ENCODE measurements at regions not wholly inside any gene's neighbourhood (a gene's known extent, or its start where the extent isn't known, plus 50 kb on each side); places are given as distances from the start of the nearest gene placed in this dataset.

DNA sequence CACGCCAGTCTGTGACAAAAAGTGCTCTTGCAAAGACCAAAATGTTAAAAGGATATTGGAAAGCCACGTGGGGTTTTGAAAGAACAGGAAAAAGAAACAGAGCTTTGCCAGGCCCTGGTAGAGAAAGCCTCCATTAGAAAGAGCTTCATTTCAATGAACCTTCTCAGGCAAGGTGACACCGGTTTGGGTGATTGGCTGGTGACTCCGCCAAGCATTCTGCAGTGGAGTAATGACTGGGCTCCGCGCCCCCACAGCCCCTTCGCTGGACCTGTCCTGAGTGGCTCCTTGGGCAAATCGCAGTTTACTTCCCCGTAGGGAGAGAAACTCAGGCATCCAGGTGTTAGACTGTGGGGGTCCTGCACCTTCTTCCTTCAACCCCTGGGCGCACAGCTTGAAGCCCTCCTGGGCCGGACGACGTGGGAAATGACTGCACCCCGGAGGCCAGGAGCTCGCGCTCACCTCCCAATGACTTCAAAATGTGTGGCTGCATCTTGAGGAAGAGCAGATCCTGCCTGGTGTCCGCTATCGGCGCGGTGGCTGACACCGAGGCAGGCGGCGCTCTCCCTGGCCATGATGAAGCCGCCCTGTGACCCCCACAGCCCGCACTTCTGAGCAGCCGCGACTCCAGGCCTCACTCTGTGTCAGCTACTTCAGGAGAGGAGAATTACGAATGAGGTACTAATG, 444.6 kb upstream of the SGCG start:
- H3K79me2 ChIP-seq (ENCODE audit: control insufficient read depth, insufficient read depth, low read length) = no peaks in the 10 kb centered on the region
- H3K4me1 Mint-ChIP-seq = no peaks in the 10 kb centered on the region
- H3K4me3 ChIP-seq (ENCODE audit: control extremely low read depth in 1 of 5, extremely low read depth in 1 of 5, insufficient read depth in 1 of 5, low read depth in 2 of 5, low read length in 4 of 5) = no peak overlapping the region
- H3K4me3 Mint-ChIP-seq = no peak overlapping the region
- CTCF ChIA-PET = no interaction called here
- H3K27me3 Mint-ChIP-seq = no peaks in the 10 kb centered on the region
- TF ChIP-seq, protein P1, sequence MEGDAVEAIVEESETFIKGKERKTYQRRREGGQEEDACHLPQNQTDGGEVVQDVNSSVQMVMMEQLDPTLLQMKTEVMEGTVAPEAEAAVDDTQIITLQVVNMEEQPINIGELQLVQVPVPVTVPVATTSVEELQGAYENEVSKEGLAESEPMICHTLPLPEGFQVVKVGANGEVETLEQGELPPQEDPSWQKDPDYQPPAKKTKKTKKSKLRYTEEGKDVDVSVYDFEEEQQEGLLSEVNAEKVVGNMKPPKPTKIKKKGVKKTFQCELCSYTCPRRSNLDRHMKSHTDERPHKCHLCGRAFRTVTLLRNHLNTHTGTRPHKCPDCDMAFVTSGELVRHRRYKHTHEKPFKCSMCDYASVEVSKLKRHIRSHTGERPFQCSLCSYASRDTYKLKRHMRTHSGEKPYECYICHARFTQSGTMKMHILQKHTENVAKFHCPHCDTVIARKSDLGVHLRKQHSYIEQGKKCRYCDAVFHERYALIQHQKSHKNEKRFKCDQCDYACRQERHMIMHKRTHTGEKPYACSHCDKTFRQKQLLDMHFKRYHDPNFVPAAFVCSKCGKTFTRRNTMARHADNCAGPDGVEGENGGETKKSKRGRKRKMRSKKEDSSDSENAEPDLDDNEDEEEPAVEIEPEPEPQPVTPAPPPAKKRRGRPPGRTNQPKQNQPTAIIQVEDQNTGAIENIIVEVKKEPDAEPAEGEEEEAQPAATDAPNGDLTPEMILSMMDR (IDR thresholded peaks at IDR 0.05) = no peak
- TF ChIP-seq EZH2 (IDR thresholded peaks at IDR 0.05; ENCODE audit: borderline replicate concordance, insufficient read depth, low read depth, low read length, poor library complexity, severe bottlenecking) = no peak
- 59% methylated on average over 21 of the region's 28 CpGs for WGBS (ENCODE audit: insufficient coverage)
- no peak overlapping the region for H3K9ac ChIP-seq (ENCODE audit: low read length)
- no peak overlapping the region for H3K27ac ChIP-seq (ENCODE audit: low read length in 2 of 2)
- DNase-seq (no peak), ATAC-seq (ENCODE audit: low read depth) (no peak)
- H3K9me3 ChIP-seq (ENCODE audit: control extremely low read depth in 1 of 3, control insufficient read depth in 2 of 3, insufficient read depth in 1 of 3, low read length in 2 of 3) = peaks cover 0 to 4% (median 0%) of the 10 kb centered on the region in 3 donors
- H3K27me3 ChIP-seq (replicated peaks in 1 of 4; ENCODE audit: control extremely low read depth in 1 of 4, control insufficient read depth in 3 of 4, insufficient read depth in 4 of 4, low read length in 3 of 4) = no peaks in the 10 kb centered on the region
- peaks cover 2% of the 10 kb centered on the region for H3K9me3 Mint-ChIP-seq (ENCODE audit: insufficient read depth)
- H3K36me3 ChIP-seq (replicated peaks in 1 of 2; ENCODE audit: control extremely low read depth in 1 of 2, control insufficient read depth in 1 of 2, extremely low read depth in 1 of 2, insufficient read depth in 2 of 2, low read length in 1 of 2) = no peaks in the 10 kb centered on the region
- no peak overlapping the region for H2AFZ ChIP-seq (ENCODE audit: insufficient read depth, low read depth, low read length, poor library complexity, severe bottlenecking)
- POLR2A ChIA-PET = no interaction called here
- intact Hi-C loops (cut with micrococcal nuclease) = no loop called here
- no peak overlapping the region for H3K27ac Mint-ChIP-seq
- H3K4me1 ChIP-seq (ENCODE audit: control insufficient read depth in 2 of 2, insufficient read depth in 2 of 2, low read length in 2 of 2) = no peaks in the 10 kb centered on the region
- no peaks in the 10 kb centered on the region for H4K20me1 ChIP-seq (ENCODE audit: control insufficient read depth, insufficient read depth, low read length, poor library complexity, severe bottlenecking)
- no peak overlapping the region for H3K4me2 ChIP-seq (replicated peaks; ENCODE audit: low read depth, low read length, poor library complexity, severe bottlenecking)

DNA sequence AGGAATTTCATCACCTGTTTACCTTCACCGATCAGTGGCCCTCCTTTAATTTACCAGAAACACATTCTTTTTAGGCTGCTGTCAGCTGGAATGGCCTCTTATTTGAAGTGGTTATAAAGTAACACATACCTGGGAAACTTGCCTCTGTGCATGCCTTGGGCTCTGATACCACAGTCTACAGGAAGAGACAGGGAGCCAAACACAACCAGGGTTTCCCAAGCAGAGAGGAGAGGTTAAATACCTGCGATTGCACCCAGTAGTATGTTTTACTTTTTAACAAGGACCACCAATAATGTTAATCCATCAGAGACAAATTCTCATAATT, 444.0 kb upstream of the SGCG start:
- no peaks in the 10 kb centered on the region for H3K79me2 ChIP-seq (ENCODE audit: control insufficient read depth, insufficient read depth, low read length)
- H3K4me1 ChIP-seq (ENCODE audit: control insufficient read depth in 2 of 2, insufficient read depth in 2 of 2, low read length in 2 of 2) = no peaks in the 10 kb centered on the region
- intact Hi-C loops (cut with micrococcal nuclease) = no loop called here
- no peak for DNase-seq
- no peaks in the 10 kb centered on the region for H4K20me1 ChIP-seq (ENCODE audit: control insufficient read depth, insufficient read depth, low read length, poor library complexity, severe bottlenecking)
- no peak overlapping the region for H3K27ac ChIP-seq (ENCODE audit: low read length in 2 of 2)
- no peak overlapping the region for H3K4me3 ChIP-seq (ENCODE audit: control extremely low read depth in 1 of 5, extremely low read depth in 1 of 5, insufficient read depth in 1 of 5, low read depth in 2 of 5, low read length in 4 of 5)
- no peak overlapping the region for H3K4me3 Mint-ChIP-seq
- no peaks in the 10 kb centered on the region for H3K36me3 ChIP-seq (replicated peaks in 1 of 2; ENCODE audit: control extremely low read depth in 1 of 2, control insufficient read depth in 1 of 2, extremely low read depth in 1 of 2, insufficient read depth in 2 of 2, low read length in 1 of 2)
- ATAC-seq (ENCODE audit: low read depth) = no peak
- no CpG with 5 or more reads among the region's 2 CpGs for WGBS (ENCODE audit: insufficient coverage)
- no peak overlapping the region for H2AFZ ChIP-seq (ENCODE audit: insufficient read depth, low read depth, low read length, poor library complexity, severe bottlenecking)
- H3K27me3 ChIP-seq (replicated peaks in 1 of 4; ENCODE audit: control extremely low read depth in 1 of 4, control insufficient read depth in 3 of 4, insufficient read depth in 4 of 4, low read length in 3 of 4) = no peaks in the 10 kb centered on the region
- peaks cover 3% of the 10 kb centered on the region for H3K9me3 Mint-ChIP-seq (ENCODE audit: insufficient read depth)
- TF ChIP-seq EZH2 (IDR thresholded peaks at IDR 0.05; ENCODE audit: borderline replicate concordance, insufficient read depth, low read depth, low read length, poor library complexity, severe bottlenecking) = no peak
- TF ChIP-seq, protein P1 (IDR thresholded peaks at IDR 0.05) = no peak
- H3K4me2 ChIP-seq (replicated peaks; ENCODE audit: low read depth, low read length, poor library complexity, severe bottlenecking) = no peak overlapping the region
- ChIA-PET POLR2A (no interaction called here), CTCF (no interaction called here)
- H3K9ac ChIP-seq (ENCODE audit: low read length) = no peak overlapping the region
- H3K27ac Mint-ChIP-seq = no peak overlapping the region
- H3K9me3 ChIP-seq (ENCODE audit: control extremely low read depth in 1 of 3, control insufficient read depth in 2 of 3, insufficient read depth in 1 of 3, low read length in 2 of 3) = peaks cover 0 to 4% (median 0%) of the 10 kb centered on the region in 3 donors
- no peaks in the 10 kb centered on the region for H3K4me1 Mint-ChIP-seq
- H3K27me3 Mint-ChIP-seq = no peaks in the 10 kb centered on the region

Measured in B cell (primary cell).